ENCODE measurements at regions not wholly inside any gene's neighbourhood (a gene's known extent, or its start where the extent isn't known, plus 50 kb on each side); places are given as distances from the start of the nearest gene placed in this dataset.

- CTCF ChIA-PET = no interaction called here
- in situ Hi-C loops (cut with MboI; ENCODE audit: low sequenced_read_pairs) = no loop called here
- no peak overlapping the region for H2BK5ac ChIP-seq (ENCODE audit: low read depth, low read length, poor library complexity, severe bottlenecking)
- no peak overlapping the region for H3K14ac ChIP-seq (replicated peaks; ENCODE audit: low read depth, low read length)
- no peak overlapping the region for H3K4ac ChIP-seq (ENCODE audit: low read depth, low read length)
- H3K18ac ChIP-seq (ENCODE audit: low read depth, low read length) = no peak overlapping the region
- no peaks in the 10 kb centered on the region for H3K9me1 ChIP-seq (ENCODE audit: insufficient read depth, low read length)
- no peak overlapping the region for H3K9ac ChIP-seq (ENCODE audit: low read depth, low read length)
- H3K36me3 ChIP-seq (ENCODE audit: control insufficient read depth, insufficient read depth, low read length) = no peaks in the 10 kb centered on the region
- no peak overlapping the region for H2BK15ac ChIP-seq (ENCODE audit: low read depth, low read length)
- H3K4me3 ChIP-seq (ENCODE audit: insufficient read depth, low read depth, low read length) = no peak overlapping the region
- no peak overlapping the region for H3K23ac ChIP-seq (ENCODE audit: low read depth, low read length)
- H2BK120ac ChIP-seq (ENCODE audit: low read depth, low read length) = no peak overlapping the region
- H3K4me1 ChIP-seq (ENCODE audit: control insufficient read depth, insufficient read depth, low read length) = peaks cover 3% of the 10 kb centered on the region
- H4K5ac ChIP-seq (ENCODE audit: low read depth, low read length) = no peak overlapping the region
- H2BK20ac ChIP-seq (ENCODE audit: low read depth, low read length) = no peak overlapping the region
- H4K91ac ChIP-seq (ENCODE audit: insufficient read depth, low read depth, low read length) = no peak overlapping the region
- H2AFZ ChIP-seq (replicated peaks; ENCODE audit: low read length, poor library complexity) = no peak overlapping the region
- intact Hi-C loops (cut with micrococcal nuclease) = loop anchor here (10.0 kb wide), 2 partner anchors 311 to 599 kb away; no protein-coding TSS in a partner anchor
- no peak overlapping the region for H3K27ac ChIP-seq (ENCODE audit: insufficient read depth, low read length)
- H3K27me3 ChIP-seq (ENCODE audit: control insufficient read depth, insufficient read depth, low read length) = no peaks in the 10 kb centered on the region
- BruUV-seq (replicated peaks) = no TSS peak
- H2AK5ac ChIP-seq (ENCODE audit: low read depth, low read length) = no peak overlapping the region
- H3K4me2 ChIP-seq (ENCODE audit: low read depth, low read length) = no peak overlapping the region
- no peaks in the 10 kb centered on the region for H3K9me3 ChIP-seq (ENCODE audit: control insufficient read depth, insufficient read depth, low read length)
- WGBS, 2 experiments (ENCODE audit: extremely low coverage in 2 of 2, insufficient read length in 1 of 2) = no CpG with 5 or more reads among the region's 2 CpGs
- H4K8ac ChIP-seq (ENCODE audit: low read depth in 2 of 2, low read length in 2 of 2) = no peak overlapping the region
- H3K79me1 ChIP-seq (ENCODE audit: low read depth in 1 of 2, low read length in 2 of 2) = no peaks in the 10 kb centered on the region
- TF ChIP-seq BHLHE40 (IDR thresholded peaks at IDR 0.05; ENCODE audit: low read depth, low read length) = no peak
- TF ChIP-seq USF2 (IDR thresholded peaks at IDR 0.05; ENCODE audit: low read depth, low read length) = no peak
- TF ChIP-seq CTCF (conservative IDR thresholded peaks at IDR 0.05; ENCODE audit: low read depth, low read length) = no peak
- no peak for TF ChIP-seq POLR2A (IDR thresholded peaks at IDR 0.05; ENCODE audit: low read depth, low read length)
- TF ChIP-seq ELK1 (IDR thresholded peaks at IDR 0.05; ENCODE audit: borderline replicate concordance, low read depth, low read length) = no peak
- TF ChIP-seq NFE2L2 (IDR thresholded peaks at IDR 0.05; ENCODE audit: low read depth, low read length) = no peak
- no peak for TF ChIP-seq CHD1 (IDR thresholded peaks at IDR 0.05; ENCODE audit: low read depth, low read length)
- no peak for TF ChIP-seq CEBPB (IDR thresholded peaks at IDR 0.05; ENCODE audit: low read depth, low read length)
- TF ChIP-seq MAZ (IDR thresholded peaks at IDR 0.05; ENCODE audit: borderline replicate concordance, low read depth, low read length) = no peak
- TF ChIP-seq MXI1 (IDR thresholded peaks at IDR 0.05; ENCODE audit: borderline replicate concordance, low read depth, low read length) = no peak
- no peak for TF ChIP-seq RCOR1 (IDR thresholded peaks at IDR 0.05; ENCODE audit: insufficient replicate concordance, low read length)
- no peak for TF ChIP-seq SMC3 (IDR thresholded peaks at IDR 0.05; ENCODE audit: low read depth, low read length)
- no peak for TF ChIP-seq FOS (IDR thresholded peaks at IDR 0.05; ENCODE audit: low read depth, low read length)
- no peak for TF ChIP-seq RAD21 (IDR thresholded peaks at IDR 0.05; ENCODE audit: low read length)
- TF ChIP-seq MAFK (IDR thresholded peaks at IDR 0.05; ENCODE audit: low read depth, low read length) = no peak
- TF ChIP-seq RFX5 (IDR thresholded peaks at IDR 0.05; ENCODE audit: low read depth, low read length) = no peak
- POLR2A ChIA-PET (ENCODE audit: unreplicated experiment) = no interaction called here
- H3K56ac ChIP-seq (ENCODE audit: extremely low read depth, insufficient read depth, low read length) = no peak overlapping the region
- DNase-seq = no peak
- dilution Hi-C loops (cut with HindIII; ENCODE audit: low sequenced_read_pairs, unreplicated experiment) = no loop called here
- ATAC-seq (ENCODE audit: low read depth) = no peak
- no peaks in the 10 kb centered on the region for H4K20me1 ChIP-seq (ENCODE audit: insufficient read depth, low read length)
- H2AK9ac ChIP-seq (replicated peaks; ENCODE audit: low read depth, low read length, poor library complexity) = no peak overlapping the region
Observed at GRCh38 chr4:124933521-124933920, 221.0 kb upstream of the ANKRD50 start.

Data from IMR-90 (cell line).